Epithelial cell of prostate (primary cell): ENCODE measurements at regions not wholly inside any gene's neighbourhood (a gene's known extent, or its start where the extent isn't known, plus 50 kb on each side); places are given as distances from the start of the nearest gene placed in this dataset.
"Not testable (repeated sequence)": the region's sequence is repeated elsewhere in the genome, so short reads cannot be mapped to it uniquely, and the experiment has no call there.

ENCODE experiments used
- DNase-seq: peaks from one replicate; pipeline ENCODE4 v3.0.0-alpha.2; 2011; ENCODE audit warnings: low read depth, low spot score
- H3K27ac ChIP-seq: fragments of 450-650 bp; 2 replicates; pipeline ENCODE4 v1.5.1; 2017; ENCODE audit warnings: mild to moderate bottlenecking

DNA sequence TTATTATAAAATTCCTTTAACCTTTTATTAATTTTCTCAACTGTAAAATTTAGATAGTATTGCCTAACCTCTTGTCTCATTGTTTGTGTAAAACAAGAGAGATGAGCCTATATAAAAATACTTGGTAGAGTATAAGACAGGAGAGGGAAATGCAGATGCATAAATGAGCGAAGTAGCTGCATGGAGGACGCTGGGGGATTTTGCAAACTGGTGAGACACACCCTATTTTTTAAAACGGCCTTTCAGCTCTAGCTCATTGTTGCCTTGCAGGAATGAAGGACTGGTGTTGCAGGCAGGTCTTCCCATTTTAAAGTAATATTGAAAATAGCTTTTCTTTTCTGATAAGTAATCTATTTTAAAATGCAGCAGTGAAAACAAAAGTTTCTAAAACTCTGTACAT is 435.3 kb upstream of the HNRNPA3 start:
- no peak for DNase-seq
- H3K27ac ChIP-seq = no peak overlapping the region

DNA sequence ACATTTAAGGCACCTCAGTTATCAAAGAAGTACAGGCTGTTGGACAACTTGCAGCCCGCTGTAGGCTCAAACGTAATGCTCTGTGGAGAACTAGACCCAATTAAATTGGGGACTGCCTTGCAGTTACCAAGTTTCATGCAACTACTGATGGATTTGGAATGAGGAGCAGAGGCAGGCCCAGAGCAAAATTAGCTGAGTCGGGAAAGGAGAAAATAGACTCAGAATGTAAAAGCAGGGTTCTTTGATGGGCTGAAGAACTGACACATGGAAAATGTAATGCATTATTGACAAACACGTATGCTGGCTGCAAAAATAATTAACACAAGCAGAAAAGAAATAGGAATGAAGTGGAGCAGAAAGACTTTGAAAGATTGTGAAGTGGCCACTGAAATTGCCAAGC is 432.7 kb upstream of the HNRNPA3 start:
- no peak for DNase-seq
- no peak overlapping the region for H3K27ac ChIP-seq

DNA sequence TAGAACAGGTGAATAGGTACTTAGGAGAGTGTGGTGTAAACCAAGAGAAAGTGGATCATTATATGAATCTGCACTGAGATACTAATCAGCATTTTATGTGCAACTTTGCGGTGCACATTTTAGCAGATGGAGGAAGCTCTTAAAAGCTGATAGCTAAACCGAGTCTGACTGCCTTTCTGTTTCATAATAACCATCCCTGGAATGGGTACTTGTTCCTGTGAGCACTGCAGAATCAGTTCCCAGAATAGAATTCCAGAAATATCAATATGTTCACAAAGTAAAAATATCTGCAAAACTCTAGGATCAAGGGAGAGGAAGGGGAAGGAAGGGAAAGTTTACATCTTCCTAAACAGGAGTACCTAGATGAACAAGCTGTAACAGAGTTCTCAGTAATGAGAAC is 432.2 kb upstream of the HNRNPA3 start:
- H3K27ac ChIP-seq = no peak overlapping the region
- DNase-seq = no peak

GRCh38 chr2:176781570-176782217 is 430.9 kb upstream of the HNRNPA3 start:
- no peak for DNase-seq
- no peak overlapping the region for H3K27ac ChIP-seq

- no peak for DNase-seq
- H3K27ac ChIP-seq = no peak overlapping the region
Measured at GRCh38 chr2:176784633-176785200, 427.9 kb upstream of the HNRNPA3 start.

DNA sequence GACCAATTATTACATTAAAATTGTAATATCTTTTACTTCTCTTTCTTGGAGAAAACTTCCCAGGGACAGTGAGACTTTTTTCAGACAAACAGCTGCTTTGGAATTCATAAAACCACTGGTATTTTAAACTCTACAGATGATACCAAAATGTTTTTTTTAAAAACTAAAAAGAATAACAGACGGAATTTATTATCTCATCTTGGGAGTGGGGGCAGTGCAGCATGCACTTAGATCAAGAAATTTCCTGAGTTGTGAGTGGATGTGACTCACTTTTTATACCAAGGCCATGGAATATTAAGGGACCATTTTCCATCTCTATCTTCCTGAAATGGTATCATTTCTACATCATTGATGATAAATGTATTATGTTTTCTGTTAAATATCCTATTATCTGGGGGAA is 422.8 kb upstream of the HNRNPA3 start:
- H3K27ac ChIP-seq = no peak overlapping the region

DNA sequence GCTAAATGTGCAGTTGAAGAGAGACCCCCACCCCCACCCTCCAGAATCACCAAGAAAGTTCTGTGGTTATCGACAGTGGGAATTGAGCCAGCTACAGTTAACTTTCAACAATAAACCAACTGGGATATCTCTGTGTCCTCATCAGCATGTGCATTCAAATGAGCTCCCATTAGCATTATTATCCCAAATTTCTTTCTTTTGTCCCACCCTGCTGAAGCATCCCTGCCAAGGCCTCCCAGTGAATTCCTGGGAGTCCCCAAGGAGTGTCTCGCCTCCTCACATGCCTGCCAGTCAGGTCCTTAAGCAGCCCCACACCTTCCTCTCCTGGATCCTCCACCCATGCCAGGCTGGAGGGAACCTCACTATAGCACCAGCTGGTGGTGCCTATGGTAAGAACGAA is 422.1 kb upstream of the HNRNPA3 start:
- no peak overlapping the region for H3K27ac ChIP-seq
- no peak for DNase-seq

More for the DNA sequence above, 422.8 kb upstream of the HNRNPA3 start:
- DNase-seq = no peak

DNA sequence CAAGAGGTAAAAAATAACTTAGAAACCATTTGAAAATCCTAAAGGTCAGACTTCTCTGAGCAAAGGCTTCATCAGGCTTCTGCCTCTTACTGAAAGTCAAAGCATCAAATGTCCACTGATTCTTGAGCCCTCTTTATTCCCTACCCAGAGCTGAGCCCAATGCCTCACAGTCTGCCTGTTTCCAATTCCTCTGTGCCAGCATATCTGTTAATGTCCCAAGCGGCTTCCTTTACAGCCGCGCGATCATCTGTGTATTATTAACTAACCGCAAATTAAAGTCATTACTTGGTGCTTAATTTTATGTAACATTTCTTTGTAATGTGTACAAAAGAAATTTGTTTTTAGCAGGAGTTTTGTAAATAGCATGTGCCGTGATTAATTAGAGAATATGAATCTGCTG is 418.8 kb upstream of the HNRNPA3 start:
- no peak overlapping the region for H3K27ac ChIP-seq
- DNase-seq = no peak

- DNase-seq = no peak
- H3K27ac ChIP-seq = no peak overlapping the region
Measured at GRCh38 chr2:176794392-176794791, 418.2 kb upstream of the HNRNPA3 start.

DNA sequence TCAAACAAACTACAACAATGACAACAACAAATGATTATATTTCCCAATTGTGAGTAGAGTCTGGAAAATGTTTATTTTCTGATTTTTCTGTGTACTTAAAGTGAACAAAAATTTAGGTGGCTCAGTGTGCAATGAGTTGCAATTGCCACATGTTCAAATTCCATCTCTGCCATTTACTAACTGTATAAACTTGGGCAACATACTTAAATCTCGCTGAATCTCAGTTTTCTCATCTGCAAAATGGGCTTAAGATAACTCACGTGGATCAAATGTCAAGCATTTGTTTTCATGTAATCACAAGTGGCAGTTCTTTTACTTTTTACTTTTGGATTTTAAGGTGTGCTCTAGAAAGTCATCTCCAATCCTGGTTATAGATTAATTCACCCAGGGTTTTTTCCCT is 416.8 kb upstream of the HNRNPA3 start:
- no peak for DNase-seq
- no peak overlapping the region for H3K27ac ChIP-seq

- not testable (repeated sequence) for DNase-seq
Measured at GRCh38 chr2:176796677-176797076, 415.9 kb upstream of the HNRNPA3 start.

GRCh38 chr2:176804392-176804791 is 408.2 kb upstream of the HNRNPA3 start:
- no peak overlapping the region for H3K27ac ChIP-seq
- no peak for DNase-seq

More at GRCh38 chr2:176796677-176797076, 415.9 kb upstream of the HNRNPA3 start:
- H3K27ac ChIP-seq = not testable (repeated sequence)

DNA sequence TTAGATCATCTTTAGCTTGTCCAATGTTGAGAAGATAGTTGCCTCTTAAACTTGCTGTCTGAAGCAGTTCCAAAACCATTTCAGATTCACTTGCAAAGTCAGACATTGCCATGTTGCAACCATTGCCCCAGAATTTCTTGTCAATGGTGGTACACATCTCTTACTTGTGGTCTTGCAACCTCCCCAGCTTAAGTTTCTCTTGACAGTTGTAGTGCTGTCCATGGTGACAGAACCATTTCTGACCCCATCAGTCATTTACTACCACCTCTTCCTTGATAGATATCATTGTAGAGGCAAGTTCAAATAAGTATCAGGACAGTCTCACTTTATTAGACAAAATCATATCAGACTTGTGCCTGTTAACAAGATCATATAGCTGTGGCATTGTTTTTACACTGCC is 407.2 kb upstream of the HNRNPA3 start:
- H3K27ac ChIP-seq = no peak overlapping the region
- no peak for DNase-seq

- H3K27ac ChIP-seq = no peak overlapping the region
- no peak for DNase-seq
Measured at GRCh38 chr2:176812246-176812775, 400.3 kb upstream of the HNRNPA3 start.

DNA sequence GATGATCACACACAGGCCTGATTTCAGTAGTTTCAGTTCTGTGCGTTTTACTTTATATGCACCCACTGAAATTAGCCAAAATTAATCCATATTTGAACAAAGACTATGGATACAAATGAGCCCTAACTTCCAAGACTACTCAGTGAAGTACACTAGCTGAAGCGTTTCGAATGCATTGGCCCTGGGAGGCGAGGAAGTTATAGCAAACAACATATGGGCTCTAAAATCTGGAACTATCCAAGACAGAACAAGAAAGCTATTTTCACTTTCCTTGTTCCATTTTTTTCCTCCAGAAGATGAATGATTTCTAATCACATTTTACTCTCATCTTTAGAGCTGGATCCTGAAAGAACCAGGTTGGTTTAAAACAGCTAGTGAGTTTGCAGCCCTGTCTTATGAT is 399.4 kb upstream of the HNRNPA3 start:
- no peak for DNase-seq
- no peak overlapping the region for H3K27ac ChIP-seq

DNA sequence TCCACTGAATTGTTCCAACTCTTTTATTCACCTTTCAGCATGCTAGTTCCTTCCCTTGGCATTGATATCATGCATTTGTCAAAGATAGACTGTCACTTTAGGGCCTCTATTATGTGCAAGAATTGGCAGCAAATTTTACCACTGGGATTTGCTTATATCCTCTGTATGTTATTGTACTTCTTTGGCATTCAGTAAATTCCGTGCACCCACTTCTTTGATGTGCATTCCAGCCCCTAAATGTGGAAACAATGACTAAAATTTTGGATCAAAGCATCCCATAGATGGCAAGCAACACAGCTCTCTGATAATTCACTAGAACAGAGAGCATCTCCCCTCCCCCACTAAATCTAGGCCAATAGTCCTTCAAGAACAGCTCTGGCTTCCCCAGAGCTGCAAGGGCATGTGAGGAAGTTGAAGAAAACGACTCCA is 399.0 kb upstream of the HNRNPA3 start:
- no peak for DNase-seq
- H3K27ac ChIP-seq = no peak overlapping the region

GRCh38 chr2:176814274-176814673 is 398.3 kb upstream of the HNRNPA3 start:
- no peak overlapping the region for H3K27ac ChIP-seq
- no peak for DNase-seq

- no peak for DNase-seq
- H3K27ac ChIP-seq = no peak overlapping the region
Measured at GRCh38 chr2:176814740-176815367, 397.7 kb upstream of the HNRNPA3 start.

DNA sequence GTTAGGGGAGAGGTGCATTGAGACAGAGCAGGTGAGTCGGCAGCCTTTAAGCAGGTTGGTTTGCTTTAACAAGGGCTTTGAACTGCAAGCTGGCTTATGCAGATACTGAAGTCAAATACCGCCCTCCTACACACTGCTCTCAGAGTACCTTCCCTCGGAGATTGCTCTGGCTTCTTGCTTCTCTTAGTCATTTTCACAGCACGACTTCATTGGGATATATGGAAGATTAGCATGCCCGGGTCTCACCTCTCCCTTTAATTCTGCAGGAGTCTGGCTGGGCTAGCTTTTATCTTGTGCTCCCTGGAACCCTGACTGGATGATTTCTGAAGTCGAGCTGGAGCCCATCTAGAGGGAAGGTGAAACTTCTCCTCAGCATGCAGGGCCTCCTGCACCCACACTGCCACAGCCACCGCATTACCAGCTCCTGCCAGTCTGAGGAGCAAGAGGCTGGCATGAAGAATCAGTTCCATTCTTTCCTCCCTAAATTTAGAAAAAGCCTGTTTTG is 395.5 kb upstream of the HNRNPA3 start:
- no peak for DNase-seq
- H3K27ac ChIP-seq = no peak overlapping the region

DNA sequence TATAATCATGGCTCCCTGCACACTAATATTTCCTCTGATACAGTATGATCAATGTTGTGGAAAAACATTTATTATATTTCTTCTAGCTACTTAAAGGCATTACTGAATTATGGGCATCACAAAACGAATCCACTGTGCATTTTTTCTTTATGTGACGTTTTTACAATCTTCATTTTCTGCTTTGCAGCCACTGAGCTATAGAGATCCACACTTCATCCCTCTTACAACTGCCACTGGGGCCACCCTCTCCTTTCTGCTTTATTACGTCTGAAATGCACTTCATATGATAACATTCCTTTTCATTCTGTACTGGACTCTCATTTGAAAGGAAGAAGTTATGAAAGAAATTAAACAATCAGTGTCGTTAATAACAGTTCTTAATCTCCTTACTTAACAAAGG is 394.5 kb upstream of the HNRNPA3 start:
- no peak overlapping the region for H3K27ac ChIP-seq
- DNase-seq = no peak

GRCh38 chr2:176818617-176819016 is 394.0 kb upstream of the HNRNPA3 start:
- DNase-seq = no peak
- H3K27ac ChIP-seq = no peak overlapping the region
